GM10248 (cell line): ENCODE measurements at regions not wholly inside any gene's neighbourhood (a gene's known extent, or its start where the extent isn't known, plus 50 kb on each side); places are given as distances from the start of the nearest gene placed in this dataset.
"Not testable (repeated sequence)": the region's sequence is repeated elsewhere in the genome, so short reads cannot be mapped to it uniquely, and the experiment has no call there.

Experiments
- CTCF ChIA-PET: fragments of 300-600 bp; sonication (Branson Sonifier 250); formaldehyde crosslinking; extraction: SDS; loops from one replicate; lab custom pipeline; 2021; ENCODE audit warnings: antibody characterized with exemption; lab: Yijun Ruan, JAX
- POLR2A ChIA-PET: fragments of 350-650 bp; sonication (Branson Sonifier 250); formaldehyde crosslinking; extraction: SDS; loops from one replicate; lab custom pipeline; 2020; ENCODE audit warnings: antibody characterized with exemption; lab: Yijun Ruan, JAX
- DNase-seq: peaks from one replicate; pipeline ENCODE4 v3.0.0; 2012; ENCODE audit errors: extremely low spot score
- CTCF ChIP-seq: IDR thresholded peaks from 2 replicates; pipeline ENCODE4 v1.5.1; 2012; ENCODE audit warnings: mild to moderate bottlenecking, low read depth; ENCODE audit errors: extremely low read depth, missing control alignments, control extremely low read depth

DNA sequence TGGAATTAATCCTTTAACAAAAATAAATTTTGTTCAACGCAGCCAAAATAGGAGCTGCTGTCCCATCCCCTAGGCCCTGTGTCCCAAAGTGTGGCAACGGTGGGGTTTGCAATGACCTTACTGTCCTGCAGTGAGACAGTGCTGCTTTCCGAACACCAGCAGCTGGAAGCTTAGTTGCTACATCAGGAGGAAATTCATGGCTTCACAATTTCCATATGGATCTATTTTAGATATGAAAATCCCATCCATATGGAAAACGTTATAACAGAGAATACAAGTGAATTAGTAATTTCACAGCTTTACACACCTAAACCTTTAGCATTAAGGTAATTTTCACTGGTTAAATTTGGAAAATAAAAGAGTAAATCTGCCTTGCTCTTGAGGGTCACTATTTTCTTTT, 396.3 kb upstream of the TENM3 start:
- no peak for TF ChIP-seq CTCF
- CTCF ChIA-PET: no interaction called here
- POLR2A ChIA-PET: no interaction called here

GRCh38 chr4:181848357-181848756, 394.8 kb upstream of the TENM3 start:
- ChIA-PET CTCF (interaction anchor here (0.8 kb wide), 1 partner anchor 13 kb away, joined by 3 read pairs; no protein-coding TSS in a partner anchor), POLR2A (no interaction called here)
- TF ChIP-seq CTCF: no peak
- DNase-seq: no peak

More for the DNA sequence above, 396.3 kb upstream of the TENM3 start:
- no peak for DNase-seq

- POLR2A ChIA-PET: no interaction called here
- CTCF ChIA-PET: no interaction called here
- DNase-seq: no peak
- no peak for TF ChIP-seq CTCF
Measured at GRCh38 chr4:181849472-181849871, 393.7 kb upstream of the TENM3 start.

- TF ChIP-seq CTCF: no peak
- POLR2A ChIA-PET: no interaction called here
- DNase-seq: no peak
- CTCF ChIA-PET: no interaction called here
Measured at GRCh38 chr4:181853881-181854511, 389.2 kb upstream of the TENM3 start.

DNA sequence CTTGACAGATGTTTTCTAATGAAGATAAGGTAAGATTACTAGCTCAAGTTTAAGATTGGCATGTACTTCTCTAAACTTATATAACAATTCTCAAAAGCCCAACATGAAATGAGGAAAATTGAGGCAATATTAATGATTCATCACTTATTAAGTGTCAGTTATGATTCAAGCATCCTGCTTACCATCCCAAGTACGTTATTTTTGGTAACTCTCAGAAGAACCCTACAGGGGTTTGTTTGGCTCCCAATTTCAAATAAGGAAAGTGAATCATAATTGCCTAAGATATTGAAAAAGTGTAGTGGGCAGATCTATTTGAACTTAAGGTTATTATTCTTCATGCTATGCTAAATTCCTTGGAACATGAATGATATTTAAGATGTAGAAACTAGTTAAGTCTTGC, 387.9 kb upstream of the TENM3 start:
- no peak for TF ChIP-seq CTCF
- POLR2A ChIA-PET: no interaction called here
- no peak for DNase-seq
- CTCF ChIA-PET: no interaction called here

- DNase-seq, CTCF ChIA-PET, POLR2A ChIA-PET: not testable (repeated sequence)
Measured at GRCh38 chr4:181857471-181857870, 385.7 kb upstream of the TENM3 start.

GRCh38 chr4:181858741-181859140, 384.5 kb upstream of the TENM3 start:
- no peak for DNase-seq
- no peak for TF ChIP-seq CTCF
- ChIA-PET POLR2A (no interaction called here), CTCF (interaction anchor here (1.3 to 1.8 kb wide), 3 partner anchors 8 to 27 kb away, joined by 4 to 6 read pairs (median 5); no protein-coding TSS in a partner anchor)
